BE2C (cell line): ENCODE measurements at regions not wholly inside any gene's neighbourhood (a gene's known extent, or its start where the extent isn't known, plus 50 kb on each side); places are given as distances from the start of the nearest gene placed in this dataset.

Source experiments
- DNase-seq: peaks from one replicate; pipeline ENCODE4 v3.0.0-alpha.2; 2020
- H3K27me3 ChIP-seq: fragments of 250-450 bp; sonication (Bioruptor Pico); 2 replicates; pipeline ENCODE4 v1.5.1; 2020; ENCODE audit warnings: mild to moderate bottlenecking
- H3K36me3 ChIP-seq: fragments of 250-450 bp; sonication (Bioruptor Pico); 2 replicates; pipeline ENCODE4 v1.5.1; 2020; ENCODE audit warnings: mild to moderate bottlenecking
- H3K4me1 ChIP-seq: fragments of 250-450 bp; sonication (Bioruptor Pico); 2 replicates; pipeline ENCODE4 v1.5.1; 2020
- H3K4me3 ChIP-seq: 2 replicates; pipeline ENCODE4 v1.5.1; 2011; ENCODE audit warnings: low read depth, low read length
- H3K9me3 ChIP-seq: fragments of 250-450 bp; sonication (Bioruptor Pico); 2 replicates; pipeline ENCODE4 v1.5.1; 2020
- CTCF ChIP-seq: IDR thresholded peaks from 2 replicates; pipeline ENCODE4 v1.5.1; 2012; ENCODE audit warnings: mild to moderate bottlenecking, low read depth, low read length

GRCh38 chr5:124234022-124234769 lies 512.2 kb downstream of the ZNF608 start:
- DNase-seq, result peak; percentile 26
- TF ChIP-seq CTCF, result no peak
- H3K27me3 ChIP-seq, result no peaks in the 10 kb centered on the region
- no peaks in the 10 kb centered on the region for H3K9me3 ChIP-seq
- peaks cover 21% of the 10 kb centered on the region for H3K4me1 ChIP-seq
- H3K36me3 ChIP-seq, result no peaks in the 10 kb centered on the region
- 0 out of 2 replicates have a peak overlapping the region, but pooled peaks have one; percentile 6 for H3K4me3 ChIP-seq

- Histone ChIP-seq H3K9me3 (no peaks in the 10 kb centered on the region), H3K4me3 (no peak overlapping the region), H3K4me1 (peaks cover 21% of the 10 kb centered on the region), H3K36me3 (no peaks in the 10 kb centered on the region), H3K27me3 (no peaks in the 10 kb centered on the region)
- no peak for TF ChIP-seq CTCF
- DNase-seq, result no peak
Measured at GRCh38 chr5:124232515-124232914, 513.9 kb downstream of the ZNF608 start.

DNA sequence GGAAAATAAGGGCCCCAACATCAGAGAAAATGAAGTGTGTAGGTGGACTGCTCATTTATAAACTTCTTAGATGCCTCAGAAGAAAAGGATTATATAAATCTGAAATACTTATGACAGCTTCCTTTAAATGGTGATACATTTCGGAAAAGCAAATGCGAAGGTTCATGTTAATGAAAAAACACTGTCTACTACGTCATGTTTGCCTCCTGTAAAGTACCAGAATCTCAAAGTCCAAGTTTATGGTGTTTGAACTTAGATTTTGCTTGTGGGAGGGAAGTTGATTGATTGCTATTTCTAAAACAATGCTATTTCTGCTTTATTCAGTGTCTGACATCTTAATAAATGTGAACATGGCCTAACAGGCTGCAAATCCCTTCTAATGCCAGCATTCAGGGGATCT lies 514.6 kb downstream of the ZNF608 start:
- Histone ChIP-seq H3K4me3 (no peak overlapping the region), H3K4me1 (peaks cover 19% of the 10 kb centered on the region)
- no peak for TF ChIP-seq CTCF

DNA sequence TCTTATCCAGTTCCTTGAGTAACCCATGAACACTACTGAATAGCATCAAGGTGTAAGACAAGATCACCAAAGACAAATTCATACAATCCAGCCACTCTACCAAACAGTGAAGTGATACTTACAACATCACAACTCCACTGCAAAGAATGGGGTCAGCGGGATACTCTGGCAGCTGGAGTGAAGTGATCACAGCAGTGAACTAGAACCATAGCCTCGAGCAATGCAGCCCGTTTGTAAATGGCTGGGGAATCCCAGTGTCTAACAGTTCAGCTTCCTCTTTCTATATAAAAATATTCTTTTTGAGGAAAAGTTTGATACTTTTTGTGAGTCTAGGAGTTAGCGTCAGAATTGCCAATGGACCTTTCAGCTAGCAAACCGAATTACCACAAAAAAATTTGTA lies 515.2 kb downstream of the ZNF608 start:
- TF ChIP-seq CTCF, result no peak
- no peaks in the 10 kb centered on the region for H3K9me3 ChIP-seq
- H3K27me3 ChIP-seq, result no peaks in the 10 kb centered on the region
- no peak for DNase-seq
- H3K36me3 ChIP-seq, result no peaks in the 10 kb centered on the region
- H3K4me3 ChIP-seq, result no peak overlapping the region
- peaks cover 13% of the 10 kb centered on the region for H3K4me1 ChIP-seq

More for the DNA sequence above, 514.6 kb downstream of the ZNF608 start:
- no peaks in the 10 kb centered on the region for H3K27me3 ChIP-seq
- H3K36me3 ChIP-seq, result no peaks in the 10 kb centered on the region
- no peak for DNase-seq
- H3K9me3 ChIP-seq, result no peaks in the 10 kb centered on the region

- Histone ChIP-seq H3K36me3 (no peaks in the 10 kb centered on the region), H3K4me3 (no peak overlapping the region), H3K27me3 (no peaks in the 10 kb centered on the region), H3K4me1 (peaks cover 8% of the 10 kb centered on the region), H3K9me3 (no peaks in the 10 kb centered on the region)
- no peak for TF ChIP-seq CTCF
- no peak for DNase-seq
Measured at GRCh38 chr5:124230456-124230855, 516.0 kb downstream of the ZNF608 start.

- Histone ChIP-seq H3K4me3 (no peak overlapping the region), H3K4me1 (peaks cover 3% of the 10 kb centered on the region), H3K36me3 (no peaks in the 10 kb centered on the region), H3K9me3 (no peaks in the 10 kb centered on the region), H3K27me3 (no peaks in the 10 kb centered on the region)
- no peak for DNase-seq
- TF ChIP-seq CTCF, result no peak
Measured at GRCh38 chr5:124229352-124229751, 517.1 kb downstream of the ZNF608 start.
